ENCODE measurements at regions not wholly inside any gene's neighbourhood (a gene's known extent, or its start where the extent isn't known, plus 50 kb on each side); places are given as distances from the start of the nearest gene placed in this dataset.
A peak's percentile ranks its signal among the peaks of the same experiment; 100 is the strongest.
"Not testable (repeated sequence)": the region's sequence is repeated elsewhere in the genome, so short reads cannot be mapped to it uniquely, and the experiment has no call there.

- DNase-seq (ENCODE audit: low spot score) = no peak
Observed at GRCh38 chr1:192906334-192906733, 97.5 kb downstream of the RGS2 start.

- peak; percentile 5 for DNase-seq (ENCODE audit: low spot score)
Observed at GRCh38 chr1:192907545-192908243, 98.9 kb downstream of the RGS2 start.

- not testable (repeated sequence) for DNase-seq (ENCODE audit: low spot score)
Observed at GRCh38 chr1:192911896-192912656, 103.2 kb downstream of the RGS2 start.

GRCh38 chr1:192913683-192914082 lies 104.8 kb downstream of the RGS2 start:
- DNase-seq (ENCODE audit: low spot score) = no peak

- no peak for DNase-seq (ENCODE audit: low spot score)
Observed at GRCh38 chr1:192914092-192914491, 105.3 kb downstream of the RGS2 start.

- DNase-seq (ENCODE audit: low spot score) = no peak
Observed at GRCh38 chr1:192914696-192915095, 105.9 kb downstream of the RGS2 start.

GRCh38 chr1:192916021-192916420 lies 107.2 kb downstream of the RGS2 start:
- DNase-seq (ENCODE audit: low spot score) = no peak

- DNase-seq (ENCODE audit: low spot score) = no peak
Observed at GRCh38 chr1:192918259-192918658, 109.4 kb downstream of the RGS2 start.

- no peak for DNase-seq (ENCODE audit: low spot score)
Observed at GRCh38 chr1:192920412-192920811, 111.6 kb downstream of the RGS2 start.

- no peak for DNase-seq (ENCODE audit: low spot score)
Observed at GRCh38 chr1:192925609-192926008, 116.8 kb downstream of the RGS2 start.

- no peak for DNase-seq (ENCODE audit: low spot score)
Observed at GRCh38 chr1:192926736-192927135, 117.9 kb downstream of the RGS2 start.

GRCh38 chr1:192927496-192927895 lies 118.7 kb downstream of the RGS2 start:
- DNase-seq (ENCODE audit: low spot score) = no peak

GRCh38 chr1:192929597-192929996 lies 120.8 kb downstream of the RGS2 start:
- DNase-seq (ENCODE audit: low spot score) = no peak

GRCh38 chr1:192933744-192934143 lies 124.9 kb downstream of the RGS2 start:
- no peak for DNase-seq (ENCODE audit: low spot score)

- no peak for DNase-seq (ENCODE audit: low spot score)
Observed at GRCh38 chr1:192936313-192937018, 122.7 kb downstream of the UCHL5 start.

GRCh38 chr1:192937128-192937527 lies 122.0 kb downstream of the UCHL5 start:
- DNase-seq (ENCODE audit: low spot score) = no peak

- DNase-seq (ENCODE audit: low spot score) = no peak
Observed at GRCh38 chr1:192939440-192939839, 119.7 kb downstream of the UCHL5 start.

GRCh38 chr1:192940658-192941057 lies 118.5 kb downstream of the UCHL5 start:
- no peak for DNase-seq (ENCODE audit: low spot score)

GRCh38 chr1:192941722-192942411 lies 117.3 kb downstream of the UCHL5 start:
- no peak for DNase-seq (ENCODE audit: low spot score)

GRCh38 chr1:192943108-192943507 lies 116.1 kb downstream of the UCHL5 start:
- no peak for DNase-seq (ENCODE audit: low spot score)

GRCh38 chr1:192943522-192943921 lies 115.6 kb downstream of the UCHL5 start:
- no peak for DNase-seq (ENCODE audit: low spot score)

GRCh38 chr1:192945390-192946130 lies 113.6 kb downstream of the UCHL5 start:
- no peak for DNase-seq (ENCODE audit: low spot score)
